HEK293 (cell line): ENCODE measurements at regions not wholly inside any gene's neighbourhood (a gene's known extent, or its start where the extent isn't known, plus 50 kb on each side); places are given as distances from the start of the nearest gene placed in this dataset.

Experiments
- ZBTB21 ChIP-seq: fragments of 450-650 bp; formaldehyde crosslinking; IDR thresholded peaks from 2 replicates; pipeline ENCODE4 v1.5.1; 2017; ENCODE audit warnings: missing biosample characterization, missing genetic modification characterization
- ZNF138 ChIP-seq: fragments of 450-650 bp; formaldehyde crosslinking; IDR thresholded peaks from 2 replicates; pipeline ENCODE4 v1.5.1; 2016; ENCODE audit warnings: missing biosample characterization, missing genetic modification characterization, borderline replicate concordance
- TF ChIP-seq, protein P1 (sequence below): fragments of 450-650 bp; formaldehyde crosslinking; IDR thresholded peaks from 2 replicates; pipeline ENCODE4 v1.5.1; 2016; ENCODE audit warnings: missing biosample characterization, missing genetic modification characterization

DNA sequence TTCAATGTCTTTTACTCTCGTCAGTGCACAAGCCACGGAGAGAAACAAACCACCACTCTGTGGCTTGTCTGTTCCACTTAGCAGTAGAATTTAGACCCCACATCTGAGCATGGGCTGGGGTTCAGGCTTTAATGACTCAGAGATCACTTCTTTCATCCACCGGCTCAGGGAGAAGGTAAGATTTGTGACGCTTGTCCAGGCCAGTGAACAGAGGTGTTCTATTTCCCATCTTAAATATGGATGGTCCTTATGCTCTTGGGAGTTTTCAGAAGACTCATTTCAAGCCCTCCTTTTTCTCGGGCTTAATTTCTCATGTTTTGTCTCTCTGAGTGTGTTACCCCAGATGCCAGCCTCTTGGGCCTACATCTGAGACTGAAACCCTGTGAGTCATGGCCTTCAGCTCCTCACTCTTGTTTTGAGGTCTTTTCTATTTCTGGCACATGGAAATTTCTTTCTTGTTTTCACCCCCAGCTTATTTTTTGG is 127.4 kb upstream of the SFRP2 start:
- TF ChIP-seq, protein P1, sequence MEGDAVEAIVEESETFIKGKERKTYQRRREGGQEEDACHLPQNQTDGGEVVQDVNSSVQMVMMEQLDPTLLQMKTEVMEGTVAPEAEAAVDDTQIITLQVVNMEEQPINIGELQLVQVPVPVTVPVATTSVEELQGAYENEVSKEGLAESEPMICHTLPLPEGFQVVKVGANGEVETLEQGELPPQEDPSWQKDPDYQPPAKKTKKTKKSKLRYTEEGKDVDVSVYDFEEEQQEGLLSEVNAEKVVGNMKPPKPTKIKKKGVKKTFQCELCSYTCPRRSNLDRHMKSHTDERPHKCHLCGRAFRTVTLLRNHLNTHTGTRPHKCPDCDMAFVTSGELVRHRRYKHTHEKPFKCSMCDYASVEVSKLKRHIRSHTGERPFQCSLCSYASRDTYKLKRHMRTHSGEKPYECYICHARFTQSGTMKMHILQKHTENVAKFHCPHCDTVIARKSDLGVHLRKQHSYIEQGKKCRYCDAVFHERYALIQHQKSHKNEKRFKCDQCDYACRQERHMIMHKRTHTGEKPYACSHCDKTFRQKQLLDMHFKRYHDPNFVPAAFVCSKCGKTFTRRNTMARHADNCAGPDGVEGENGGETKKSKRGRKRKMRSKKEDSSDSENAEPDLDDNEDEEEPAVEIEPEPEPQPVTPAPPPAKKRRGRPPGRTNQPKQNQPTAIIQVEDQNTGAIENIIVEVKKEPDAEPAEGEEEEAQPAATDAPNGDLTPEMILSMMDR (tag by site-specific recombination): no peak
- TF ChIP-seq ZBTB21 (no peak), ZNF138 (no peak)
